A549 (cell line): ENCODE measurements at regions not wholly inside any gene's neighbourhood (a gene's known extent, or its start where the extent isn't known, plus 50 kb on each side); places are given as distances from the start of the nearest gene placed in this dataset.
A peak's percentile ranks its signal among the peaks of the same experiment; 100 is the strongest.

Experiments used
- ATAC-seq, 2 experiments: fragments of 200-7000 bp in 1 of 2; fragments of >200 bp in 1 of 2; cut with Nextera tagmentation in 1 of 2; cut with Tn5 transposase in 1 of 2; 3 replicates each; pipeline versions ENCODE4 v1.8.0 to v1.9.1; 2018 to 2020; ENCODE audit warnings: mild to moderate bottlenecking in 1 of 2, moderate library complexity in 1 of 2
- CTCF ChIA-PET: fragments of 300-600 bp; sonication (Branson Sonifier 250); formaldehyde crosslinking; extraction: SDS; loops from one replicate; lab custom pipeline; 2021; ENCODE audit warnings: antibody characterized with exemption, inconsistent platforms; lab: Yijun Ruan, JAX
- POLR2A ChIA-PET: fragments of 350-600 bp; formaldehyde crosslinking; extraction: SDS; loops from one replicate; lab custom pipeline; 2021; ENCODE audit warnings: antibody characterized with exemption, inconsistent platforms; lab: Yijun Ruan, JAX
- DNase-seq, 2 experiments: peaks; one replicate each; pipeline versions ENCODE4 v3.0.0 to v3.0.0-alpha.2; 2011 to 2016; ENCODE audit warnings: low read depth in 1 of 2, low spot score in 1 of 2
- FAIRE-seq: peaks from 2 replicates; lab custom pipeline; 2011; peaks lifted over from hg19 to GRCh38; lab: Jason Lieb, UNC
- H3K27ac ChIP-seq, 2 experiments: fragments of >200 bp; sonication (Bioruptor Twin); formaldehyde crosslinking; 3 replicates each; pipeline ENCODE4 v1.5.1; 2016 to 2017
- H3K4me1 ChIP-seq: fragments of >200 bp; sonication (Bioruptor Twin); formaldehyde crosslinking; 3 replicates; pipeline ENCODE4 v1.6.1; 2016
- H3K4me2 ChIP-seq: fragments of >200 bp; sonication (Bioruptor Twin); formaldehyde crosslinking; 3 replicates; pipeline ENCODE4 v1.6.1; 2016
- H3K4me3 ChIP-seq: fragments of >200 bp; sonication (Bioruptor Twin); formaldehyde crosslinking; 3 replicates; pipeline ENCODE4 v1.5.1; 2016
- H3K9me3 ChIP-seq: fragments of >200 bp; sonication (Bioruptor Twin); formaldehyde crosslinking; 3 replicates; pipeline ENCODE4 v1.6.1; 2016
- BHLHE40 ChIP-seq: IDR thresholded peaks from 2 replicates; pipeline ENCODE4 v1.6.1; 2012; ENCODE audit warnings: low read depth, low read length, inconsistent platforms
- CHD2 ChIP-seq: fragments of 150-350 bp; IDR thresholded peaks from 2 replicates; pipeline ENCODE4 v1.6.1; 2014; ENCODE audit warnings: low read length; ENCODE audit not compliant: partially characterized antibody
- FOSL2 ChIP-seq, 2 experiments: fragments of 450-650 bp in 1 of 2; fragments of >200 bp in 1 of 2; sonication (Bioruptor Twin) in 1 of 2; formaldehyde crosslinking; IDR thresholded peaks; 2 replicates each; pipeline versions ENCODE4 v1.5.0 to v1.6.1; 2016 to 2020; ENCODE audit warnings: mild to moderate bottlenecking in 1 of 2, moderate library complexity in 1 of 2
- FOXS1 ChIP-seq: fragments of 250-450 bp; sonication (Bioruptor Pico); IDR thresholded peaks from 2 replicates; pipeline ENCODE4 v1.5.0; 2020; ENCODE audit warnings: mild to moderate bottlenecking, moderate library complexity
- GATA3 ChIP-seq: IDR thresholded peaks from 2 replicates; pipeline ENCODE4 v1.6.1; 2012; ENCODE audit warnings: borderline replicate concordance
- HOXA7 ChIP-seq: fragments of 250-450 bp; sonication (Bioruptor Pico); IDR thresholded peaks from 2 replicates; pipeline ENCODE4 v1.5.0; 2020; ENCODE audit warnings: mild to moderate bottlenecking, moderate library complexity
- HOXB5 ChIP-seq: fragments of 250-450 bp; sonication (Bioruptor Pico); IDR thresholded peaks from 2 replicates; pipeline ENCODE4 v1.5.0; 2020; ENCODE audit warnings: mild to moderate bottlenecking, moderate library complexity
- JUNB ChIP-seq: fragments of >200 bp; sonication (Bioruptor Twin); formaldehyde crosslinking; IDR thresholded peaks from 2 replicates; pipeline ENCODE4 v1.6.1; 2016
- KDM1A ChIP-seq: fragments of 200-600 bp; sonication (generic); IDR thresholded peaks from 2 replicates; pipeline ENCODE4 v1.6.1; 2016; ENCODE audit warnings: low read depth, mild to moderate bottlenecking
- KDM5A ChIP-seq: fragments of 200-600 bp; sonication (generic); IDR thresholded peaks from 2 replicates; pipeline ENCODE4 v1.6.1; 2016; ENCODE audit warnings: antibody characterized with exemption, mild to moderate bottlenecking
- NFE2L2 ChIP-seq: fragments of 150-350 bp; conservative IDR thresholded peaks from 2 replicates; pipeline ENCODE4 v1.6.1; 2014; ENCODE audit warnings: low read length
- POLR2AphosphoS2 ChIP-seq: conservative IDR thresholded peaks from 2 replicates; pipeline ENCODE4 v1.6.1; 2012; ENCODE audit warnings: low read length, improper control_type of control experiment, inconsistent platforms
- RAD21 ChIP-seq, 2 experiments: fragments of >200 bp in 1 of 2; sonication (Bioruptor Twin) in 1 of 2; formaldehyde crosslinking in 1 of 2; IDR thresholded peaks in 1 of 2; conservative IDR thresholded peaks in 1 of 2; 2 replicates in 1 of 2; 3 replicates in 1 of 2; pipeline ENCODE4 v1.6.1; 2012 to 2018; ENCODE audit warnings: inconsistent platforms in 1 of 2
- RARB ChIP-seq: fragments of 250-450 bp; sonication (Bioruptor Pico); IDR thresholded peaks from 2 replicates; pipeline ENCODE4 v1.8.0; 2021; ENCODE audit warnings: mild to moderate bottlenecking, moderate library complexity
- RCOR1 ChIP-seq: fragments of 150-350 bp; IDR thresholded peaks from 2 replicates; pipeline ENCODE4 v1.6.1; 2014; ENCODE audit warnings: antibody characterized with exemption, low read length, low read depth
- RFX5 ChIP-seq: fragments of 450-650 bp; IDR thresholded peaks from 2 replicates; pipeline ENCODE4 v1.7.1; 2014; ENCODE audit warnings: antibody characterized with exemption, mild to moderate bottlenecking, moderate library complexity
- TP53 ChIP-seq: fragments of 250-450 bp; sonication (Bioruptor Pico); IDR thresholded peaks from 2 replicates; pipeline ENCODE4 v1.5.0; 2021; ENCODE audit warnings: mild to moderate bottlenecking, moderate library complexity
- ZC3H11A ChIP-seq: fragments of 450-650 bp; IDR thresholded peaks from 2 replicates; pipeline ENCODE4 v1.6.1; 2014; ENCODE audit warnings: antibody characterized with exemption, mild to moderate bottlenecking
- ZNF302 ChIP-seq: fragments of 250-450 bp; sonication (Bioruptor Pico); IDR thresholded peaks from 2 replicates; pipeline ENCODE4 v1.9.0; 2021; ENCODE audit warnings: inconsistent platforms, mild to moderate bottlenecking, moderate library complexity
- ZSCAN20 ChIP-seq: fragments of 250-450 bp; sonication (Bioruptor Pico); IDR thresholded peaks from 2 replicates; pipeline ENCODE4 v1.8.0; 2022; ENCODE audit warnings: mild to moderate bottlenecking, moderate library complexity
- WGBS: methylation state at CpG from one replicate; pipeline ENCODE4 v1.1.6; 2017; ENCODE audit errors: missing lambda C conversion rate; 5-methylcytosine and 5-hydroxymethylcytosine counted together
- TF ChIP-seq, protein P1 (sequence below): fragments of >200 bp; sonication (Bioruptor Twin); formaldehyde crosslinking; IDR thresholded peaks from 3 replicates; pipeline ENCODE4 v1.6.1; 2016
- TF ChIP-seq, protein P2 (sequence below): fragments of 250-450 bp; sonication (Bioruptor Pico); IDR thresholded peaks from 2 replicates; pipeline ENCODE4 v1.5.0; 2021; ENCODE audit warnings: mild to moderate bottlenecking, moderate library complexity, borderline replicate concordance
- TF ChIP-seq, protein P3 (sequence below): IDR thresholded peaks from 2 replicates; pipeline ENCODE4 v1.6.1; 2012
- TF ChIP-seq, protein P4 (sequence below): IDR thresholded peaks from 2 replicates; pipeline ENCODE4 v1.6.1; 2012; ENCODE audit warnings: low read depth, borderline replicate concordance

DNA sequence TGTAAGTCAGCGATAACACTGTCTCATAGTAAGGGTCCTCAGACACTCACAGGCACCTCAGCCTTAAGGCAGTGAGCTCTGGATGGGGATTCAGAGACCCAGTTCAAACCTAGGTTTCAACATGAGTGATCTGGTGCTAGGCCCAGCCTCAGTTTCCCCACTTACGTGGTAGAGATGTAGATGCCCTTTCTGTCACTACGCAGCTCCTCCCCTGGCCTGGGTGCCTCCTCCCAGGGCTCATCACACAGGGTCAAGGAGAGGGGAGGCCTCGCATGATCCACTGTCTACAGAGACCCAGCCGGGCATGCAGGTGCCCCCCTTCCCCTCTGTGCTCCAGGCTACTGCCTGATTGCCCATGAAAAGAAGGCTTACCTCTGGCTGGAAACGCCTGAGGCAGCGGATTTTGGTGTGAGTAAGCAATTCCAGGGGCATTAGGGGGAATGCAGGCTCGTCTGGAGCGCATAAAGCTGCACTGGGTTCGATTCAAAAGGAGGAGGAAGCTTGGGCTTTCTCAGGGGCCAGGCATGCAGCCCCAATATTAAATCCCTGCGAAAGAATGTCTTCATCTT is 69.8 kb upstream of the ANKRD34C start:
- DNase-seq, result no peak
- ChIA-PET POLR2A (no interaction called here), CTCF (interaction anchor here (1.4 kb wide), 1 partner anchor 29 kb away, joined by 3 read pairs; no protein-coding TSS in a partner anchor)
- Histone ChIP-seq H3K4me1 (no peaks in the 10 kb centered on the region), H3K27ac (no peak overlapping the region)
- no peak for ATAC-seq
- 11% methylated on average over 11 of the region's 11 CpGs for WGBS
- no peak for FAIRE-seq
- TF ChIP-seq ZC3H11A (no peak), ZSCAN20 (CRISPR knock-in tag) (no peak)
- TF ChIP-seq, protein P1, sequence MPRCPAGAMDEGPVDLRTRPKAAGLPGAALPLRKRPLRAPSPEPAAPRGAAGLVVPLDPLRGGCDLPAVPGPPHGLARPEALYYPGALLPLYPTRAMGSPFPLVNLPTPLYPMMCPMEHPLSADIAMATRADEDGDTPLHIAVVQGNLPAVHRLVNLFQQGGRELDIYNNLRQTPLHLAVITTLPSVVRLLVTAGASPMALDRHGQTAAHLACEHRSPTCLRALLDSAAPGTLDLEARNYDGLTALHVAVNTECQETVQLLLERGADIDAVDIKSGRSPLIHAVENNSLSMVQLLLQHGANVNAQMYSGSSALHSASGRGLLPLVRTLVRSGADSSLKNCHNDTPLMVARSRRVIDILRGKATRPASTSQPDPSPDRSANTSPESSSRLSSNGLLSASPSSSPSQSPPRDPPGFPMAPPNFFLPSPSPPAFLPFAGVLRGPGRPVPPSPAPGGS, result no peak
- TF ChIP-seq, all 56 proteins: peak for 0
- Histone ChIP-seq H3K9me3 (peaks cover 12% of the 10 kb centered on the region; the same call in 2 of the 3 replicates), H3K4me2 (no peak overlapping the region), H3K4me3 (no peak overlapping the region)

DNA sequence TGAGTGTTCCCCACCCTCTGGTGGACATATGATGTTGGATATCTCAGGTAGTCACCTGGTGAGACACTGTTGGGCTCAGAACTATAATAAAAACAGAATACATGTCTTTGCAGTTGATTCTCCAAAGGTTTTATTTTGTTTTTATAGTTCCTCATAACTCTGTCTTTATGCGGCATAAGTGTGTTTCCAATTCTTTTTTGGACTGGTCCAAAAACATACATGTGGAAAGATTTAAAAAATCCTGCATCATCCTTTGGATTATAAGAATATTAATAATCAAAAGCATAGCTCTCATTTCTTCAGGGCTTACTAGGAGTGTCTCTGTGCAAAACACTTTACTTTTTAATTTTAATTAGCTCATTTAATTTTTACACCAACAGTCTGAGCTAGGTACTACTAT is 71.0 kb upstream of the ANKRD34C start:
- Histone ChIP-seq H3K27ac (no peak overlapping the region), H3K9me3 (0 out of 3 replicates have a peak, but pooled peaks cover 1% of the 10 kb centered on the region), H3K4me2 (no peak overlapping the region), H3K4me3 (no peak overlapping the region), H3K4me1 (no peaks in the 10 kb centered on the region)
- ChIA-PET CTCF (interaction anchor here (0.9 to 7.2 kb wide), 5 partner anchors 7 to 183 kb away, joined by 3 to 62 read pairs (median 4); no protein-coding TSS in a partner anchor), POLR2A (no interaction called here)
- no peak for DNase-seq
- no peak for TF ChIP-seq JUNB
- no peak for TF ChIP-seq HOXB5 (CRISPR knock-in tag)
- TF ChIP-seq KDM5A, result no peak
- TF ChIP-seq HOXA7 (CRISPR knock-in tag), result no peak
- no peak for TF ChIP-seq RFX5
- TF ChIP-seq RCOR1, result no peak
- TF ChIP-seq BHLHE40, result no peak
- TF ChIP-seq TP53 (CRISPR knock-in tag), result no peak
- TF ChIP-seq, protein P2, sequence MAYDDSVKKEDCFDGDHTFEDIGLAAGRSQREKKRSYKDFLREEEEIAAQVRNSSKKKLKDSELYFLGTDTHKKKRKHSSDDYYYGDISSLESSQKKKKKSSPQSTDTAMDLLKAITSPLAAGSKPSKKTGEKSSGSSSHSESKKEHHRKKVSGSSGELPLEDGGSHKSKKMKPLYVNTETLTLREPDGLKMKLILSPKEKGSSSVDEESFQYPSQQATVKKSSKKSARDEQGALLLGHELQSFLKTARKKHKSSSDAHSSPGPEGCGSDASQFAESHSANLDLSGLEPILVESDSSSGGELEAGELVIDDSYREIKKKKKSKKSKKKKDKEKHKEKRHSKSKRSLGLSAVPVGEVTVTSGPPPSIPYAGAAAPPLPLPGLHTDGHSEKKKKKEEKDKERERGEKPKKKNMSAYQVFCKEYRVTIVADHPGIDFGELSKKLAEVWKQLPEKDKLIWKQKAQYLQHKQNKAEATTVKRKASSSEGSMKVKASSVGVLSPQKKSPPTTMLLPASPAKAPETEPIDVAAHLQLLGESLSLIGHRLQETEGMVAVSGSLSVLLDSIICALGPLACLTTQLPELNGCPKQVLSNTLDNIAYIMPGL (CRISPR knock-in tag), result no peak
- WGBS, result 89% methylated on average over 1 of the region's 1 CpG
- no peak for ATAC-seq
- peak; percentile 36 for FAIRE-seq

DNA sequence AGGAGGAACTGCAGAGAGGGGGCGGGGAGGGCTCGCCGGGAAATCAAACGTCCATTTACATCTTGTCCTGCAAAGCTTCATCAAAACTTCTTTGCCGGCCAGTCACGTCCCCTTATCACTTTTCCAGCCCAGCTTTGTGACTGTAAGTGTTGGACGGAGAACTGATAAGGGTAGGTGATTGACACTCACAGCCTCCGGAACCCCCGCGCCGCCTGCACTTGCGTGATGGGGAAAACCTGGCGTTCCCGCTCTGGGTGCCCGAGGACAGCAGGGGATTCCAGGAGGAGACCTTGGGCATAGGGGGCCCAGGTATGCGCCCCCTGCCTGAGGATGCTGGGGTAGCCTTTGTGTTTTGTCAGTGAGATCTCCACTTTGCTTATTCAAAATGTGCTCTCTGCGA is 72.8 kb upstream of the ANKRD34C start:
- ATAC-seq, result no peak
- ChIA-PET POLR2A (no interaction called here), CTCF (interaction anchor here (1.0 to 7.2 kb wide), 4 partner anchors 9 to 181 kb away, joined by 3 to 62 read pairs (median 10); no protein-coding TSS in a partner anchor)
- Histone ChIP-seq H3K27ac (no peak overlapping the region), H3K9me3 (no peaks in the 10 kb centered on the region), H3K4me1 (no peaks in the 10 kb centered on the region), H3K4me2 (no peak overlapping the region), H3K4me3 (no peak overlapping the region)
- 33% methylated on average over 17 of the region's 17 CpGs for WGBS
- no peak for DNase-seq
- TF ChIP-seq, protein P3, sequence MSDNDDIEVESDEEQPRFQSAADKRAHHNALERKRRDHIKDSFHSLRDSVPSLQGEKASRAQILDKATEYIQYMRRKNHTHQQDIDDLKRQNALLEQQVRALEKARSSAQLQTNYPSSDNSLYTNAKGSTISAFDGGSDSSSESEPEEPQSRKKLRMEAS, result no peak
- TF ChIP-seq RAD21 (conservative IDR thresholded peaks at IDR 0.05 in 1 of 2, IDR thresholded peaks at IDR 0.05 in 1 of 2) (no peak), RCOR1 (no peak), FOSL2 (IDR thresholded peaks at IDR 0.05) (no peak), FOSL2 (CRISPR knock-in tag; IDR thresholded peaks at IDR 0.05) (no peak), ZC3H11A (no peak), ZNF302 (CRISPR knock-in tag) (no peak), RARB (CRISPR knock-in tag) (no peak), CHD2 (no peak), HOXB5 (CRISPR knock-in tag) (no peak), FOXS1 (no peak), NFE2L2 (no peak), KDM1A (no peak), POLR2AphosphoS2 (no peak), GATA3 (no peak)
- TF ChIP-seq, protein P4, sequence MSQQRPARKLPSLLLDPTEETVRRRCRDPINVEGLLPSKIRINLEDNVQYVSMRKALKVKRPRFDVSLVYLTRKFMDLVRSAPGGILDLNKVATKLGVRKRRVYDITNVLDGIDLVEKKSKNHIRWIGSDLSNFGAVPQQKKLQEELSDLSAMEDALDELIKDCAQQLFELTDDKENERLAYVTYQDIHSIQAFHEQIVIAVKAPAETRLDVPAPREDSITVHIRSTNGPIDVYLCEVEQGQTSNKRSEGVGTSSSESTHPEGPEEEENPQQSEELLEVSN, result no peak
- TF ChIP-seq, protein P1, result no peak
- no peak for FAIRE-seq
